ENCODE measurements at regions not wholly inside any gene's neighbourhood (a gene's known extent, or its start where the extent isn't known, plus 50 kb on each side); places are given as distances from the start of the nearest gene placed in this dataset.

GRCh38 chr5:173826428-173827350 is 61.5 kb upstream of the CPEB4 start:
- H3K9me3 ChIP-seq = no peaks in the 10 kb centered on the region
- no peak for TF ChIP-seq POLR2A (IDR thresholded peaks at IDR 0.05)
- TF ChIP-seq CTCF (IDR thresholded peaks at IDR 0.05) = no peak
- no peak for TF ChIP-seq EP300 (IDR thresholded peaks at IDR 0.05)
- no peak for DNase-seq (ENCODE audit: low spot score in 2 of 2)
- H3K4me3 ChIP-seq = no peak overlapping the region
- H3K36me3 ChIP-seq = no peaks in the 10 kb centered on the region
- WGBS = 94% methylated on average over 5 of the region's 5 CpGs
- no peak overlapping the region for H3K27ac ChIP-seq
- H3K27me3 ChIP-seq = no peaks in the 10 kb centered on the region
- peaks cover 16% of the 10 kb centered on the region for H3K4me1 ChIP-seq

DNA sequence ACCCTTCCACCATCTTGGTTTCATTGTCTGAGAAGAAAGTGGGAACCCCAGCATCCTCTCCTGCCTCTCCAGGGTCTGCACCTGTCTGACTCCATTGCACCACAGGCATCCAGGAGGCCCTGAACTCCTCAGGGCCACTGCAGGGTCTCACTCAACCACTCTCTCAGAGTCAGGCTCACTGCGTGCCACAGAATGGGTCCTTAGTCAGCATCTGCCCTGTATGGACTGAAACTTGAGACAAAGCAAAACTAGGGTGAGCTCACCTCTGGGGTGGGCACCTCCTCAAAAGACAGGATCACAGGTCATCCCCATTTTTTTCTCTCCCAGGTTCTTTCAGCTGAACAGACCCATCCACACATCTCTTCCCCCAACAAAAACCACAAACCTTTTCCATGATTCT is 59.2 kb upstream of the CPEB4 start:
- no peak overlapping the region for H3K27ac ChIP-seq
- no peak for TF ChIP-seq EP300 (IDR thresholded peaks at IDR 0.05)
- no peak for TF ChIP-seq CTCF (IDR thresholded peaks at IDR 0.05)
- no peak for TF ChIP-seq POLR2AphosphoS5 (IDR thresholded peaks at IDR 0.05)
- TF ChIP-seq POLR2A (IDR thresholded peaks at IDR 0.05) = no peak
- no peaks in the 10 kb centered on the region for H3K27me3 ChIP-seq
- peaks cover 11% of the 10 kb centered on the region for H3K4me1 ChIP-seq
- no peaks in the 10 kb centered on the region for H3K36me3 ChIP-seq
- 86% methylated on average over 1 of the region's 1 CpG for WGBS
- no peaks in the 10 kb centered on the region for H3K9me3 ChIP-seq
- DNase-seq (ENCODE audit: low spot score in 2 of 2) = no peak
- no peak overlapping the region for H3K4me3 ChIP-seq

DNA sequence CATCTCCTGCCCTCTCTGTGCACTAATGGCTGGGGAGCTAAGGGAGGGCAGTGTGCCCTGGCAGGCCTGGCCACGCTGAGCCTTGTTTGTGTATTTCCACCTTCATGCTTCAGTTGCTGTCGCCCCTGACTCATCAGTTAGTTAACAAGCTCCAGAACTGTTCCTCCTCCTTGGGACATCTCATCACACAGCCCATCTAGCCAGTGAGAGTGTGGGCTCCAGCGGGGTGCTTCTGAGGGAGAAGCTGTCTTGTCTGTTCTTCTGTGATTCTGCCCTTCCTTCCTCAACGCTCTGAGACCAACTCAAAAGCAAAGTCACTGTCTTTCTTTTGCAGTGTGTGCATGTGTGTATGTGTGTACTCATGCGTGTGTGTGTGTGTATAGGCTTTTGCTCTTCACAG is 58.3 kb upstream of the CPEB4 start:
- Histone ChIP-seq H3K4me3 (no peak overlapping the region), H3K36me3 (no peaks in the 10 kb centered on the region), H3K27ac (no peak overlapping the region), H3K4me1 (peaks cover 3% of the 10 kb centered on the region), H3K9me3 (no peaks in the 10 kb centered on the region), H3K27me3 (no peaks in the 10 kb centered on the region)
- DNase-seq (ENCODE audit: low spot score in 2 of 2) = no peak
- WGBS = 59% methylated on average over 5 of the region's 5 CpGs
- TF ChIP-seq EP300 (IDR thresholded peaks at IDR 0.05) = no peak
- TF ChIP-seq POLR2A (IDR thresholded peaks at IDR 0.05) = no peak
- no peak for TF ChIP-seq CTCF (IDR thresholded peaks at IDR 0.05)
- TF ChIP-seq POLR2AphosphoS5 (IDR thresholded peaks at IDR 0.05) = no peak

GRCh38 chr5:173830421-173830820 is 57.7 kb upstream of the CPEB4 start:
- Histone ChIP-seq H3K27ac (no peak overlapping the region), H3K36me3 (no peaks in the 10 kb centered on the region), H3K27me3 (no peaks in the 10 kb centered on the region), H3K9me3 (no peaks in the 10 kb centered on the region), H3K4me1 (no peaks in the 10 kb centered on the region), H3K4me3 (no peak overlapping the region)
- TF ChIP-seq EP300 (IDR thresholded peaks at IDR 0.05) (no peak), POLR2A (IDR thresholded peaks at IDR 0.05) (no peak), CTCF (IDR thresholded peaks at IDR 0.05) (no peak), POLR2AphosphoS5 (IDR thresholded peaks at IDR 0.05) (no peak)
- DNase-seq (ENCODE audit: low spot score in 2 of 2) = no peak
- 78% methylated on average over 1 of the region's 1 CpG for WGBS

- TF ChIP-seq EP300 (IDR thresholded peaks at IDR 0.05) (no peak), POLR2A (IDR thresholded peaks at IDR 0.05) (no peak), POLR2AphosphoS5 (IDR thresholded peaks at IDR 0.05) (no peak), CTCF (IDR thresholded peaks at IDR 0.05) (no peak)
- H3K4me3 ChIP-seq = no peak overlapping the region
- 86% methylated on average over 5 of the region's 5 CpGs for WGBS
- no peaks in the 10 kb centered on the region for H3K27me3 ChIP-seq
- DNase-seq (ENCODE audit: low spot score in 2 of 2) = no peak
- H3K36me3 ChIP-seq = no peaks in the 10 kb centered on the region
- H3K27ac ChIP-seq = no peak overlapping the region
- H3K4me1 ChIP-seq = no peaks in the 10 kb centered on the region
- H3K9me3 ChIP-seq = no peaks in the 10 kb centered on the region
Measured at GRCh38 chr5:173831196-173831914, 56.8 kb upstream of the CPEB4 start.

Data from suprapubic skin (tissue), 4 donors.